HG03064 (cell line): ENCODE measurements at regions not wholly inside any gene's neighbourhood (a gene's known extent, or its start where the extent isn't known, plus 50 kb on each side); places are given as distances from the start of the nearest gene placed in this dataset.
"Not testable (repeated sequence)": the region's sequence is repeated elsewhere in the genome, so short reads cannot be mapped to it uniquely, and the experiment has no call there.

Source experiments
- ATAC-seq: cut with Tn5 transposase; IDR thresholded peaks from one replicate; pipeline ENCODE4 v1.9.1; 2021; ENCODE audit warnings: low read depth; ENCODE audit not compliant: unreplicated experiment

- ATAC-seq, result no peak
Observed at GRCh38 chr4:189202869-189203271, 737.8 kb upstream of the FRG1 start.

GRCh38 chr4:189204616-189205015 is 736.1 kb upstream of the FRG1 start:
- ATAC-seq, result no peak

- no peak for ATAC-seq
Observed at GRCh38 chr4:189206953-189207352, 733.7 kb upstream of the FRG1 start.

GRCh38 chr4:189207872-189208271 is 732.8 kb upstream of the FRG1 start:
- no peak for ATAC-seq

GRCh38 chr4:189215574-189215973 is 725.1 kb upstream of the FRG1 start:
- no peak for ATAC-seq

- ATAC-seq, result no peak
Observed at GRCh38 chr4:189221691-189222090, 719.0 kb upstream of the FRG1 start.

GRCh38 chr4:189228726-189229125 is 711.9 kb upstream of the FRG1 start:
- no peak for ATAC-seq

- no peak for ATAC-seq
Observed at GRCh38 chr4:189232274-189232673, 708.4 kb upstream of the FRG1 start.

- ATAC-seq, result not testable (repeated sequence)
Observed at GRCh38 chr4:189233754-189234153, 706.9 kb upstream of the FRG1 start.

- not testable (repeated sequence) for ATAC-seq
Observed at GRCh38 chr4:189234948-189235347, 705.7 kb upstream of the FRG1 start.

GRCh38 chr4:189235599-189235998 is 705.1 kb upstream of the FRG1 start:
- no peak for ATAC-seq

- not testable (repeated sequence) for ATAC-seq
Observed at GRCh38 chr4:189236321-189236720, 704.4 kb upstream of the FRG1 start.

GRCh38 chr4:189237340-189237739 is 703.3 kb upstream of the FRG1 start:
- no peak for ATAC-seq

GRCh38 chr4:189255636-189256035 is 685.0 kb upstream of the FRG1 start:
- no peak for ATAC-seq

- ATAC-seq, result no peak
Observed at GRCh38 chr4:189261475-189261874, 679.2 kb upstream of the FRG1 start.

GRCh38 chr4:189265515-189265914 is 675.2 kb upstream of the FRG1 start:
- no peak for ATAC-seq

GRCh38 chr4:189267312-189267965 is 673.2 kb upstream of the FRG1 start:
- no peak for ATAC-seq

GRCh38 chr4:189278597-189279165 is 662.0 kb upstream of the FRG1 start:
- no peak for ATAC-seq

GRCh38 chr4:189279188-189279587 is 661.5 kb upstream of the FRG1 start:
- ATAC-seq, result no peak

GRCh38 chr4:189285377-189285776 is 655.3 kb upstream of the FRG1 start:
- no peak for ATAC-seq

GRCh38 chr4:189291939-189292338 is 648.7 kb upstream of the FRG1 start:
- ATAC-seq, result no peak

- no peak for ATAC-seq
Observed at GRCh38 chr4:189293459-189293858, 647.2 kb upstream of the FRG1 start.

- no peak for ATAC-seq
Observed at GRCh38 chr4:189294574-189294973, 646.1 kb upstream of the FRG1 start.
